Liver (tissue), 8 donors: ENCODE measurements at regions not wholly inside any gene's neighbourhood (a gene's known extent, or its start where the extent isn't known, plus 50 kb on each side); places are given as distances from the start of the nearest gene placed in this dataset.

ENCODE experiments used
- DNase-seq: peaks from one replicate; pipeline ENCODE4 v3.0.0-alpha.2; 2017; ENCODE audit warnings: low spot score
- H3K27ac ChIP-seq, 2 donors: one replicate each; pipeline ENCODE4 v1.7.0; 2013; ENCODE audit warnings: inconsistent platforms in 2 of 2, low read length in 2 of 2, control low read depth in 1 of 2, low read depth in 1 of 2, mild to moderate bottlenecking in 1 of 2
- H3K27me3 ChIP-seq, 4 donors: one replicate each; pipeline versions ENCODE4 v1.6.1 to v1.7.0; 2013; ENCODE audit warnings: low read length in 3 of 4, inconsistent platforms in 1 of 4, mild to moderate bottlenecking in 1 of 4, moderate library complexity in 1 of 4; ENCODE audit not compliant: control insufficient read depth in 4 of 4, insufficient read depth in 4 of 4
- H3K36me3 ChIP-seq, 4 donors: one replicate each; pipeline versions ENCODE4 v1.6.1 to v1.7.0; 2013; ENCODE audit warnings: low read length in 3 of 4, mild to moderate bottlenecking in 3 of 4, low read depth in 1 of 4, moderate library complexity in 1 of 4; ENCODE audit not compliant: control insufficient read depth in 4 of 4, insufficient read depth in 3 of 4
- H3K4me1 ChIP-seq, 4 donors: one replicate each; pipeline versions ENCODE4 v1.6.1 to v1.7.0; 2013; ENCODE audit warnings: low read length in 3 of 4, mild to moderate bottlenecking in 3 of 4, moderate library complexity in 1 of 4; ENCODE audit not compliant: control insufficient read depth in 4 of 4, insufficient read depth in 4 of 4
- H3K4me3 ChIP-seq, 3 donors: one replicate each; pipeline versions ENCODE4 v1.6.1 to v1.7.0; 2013; ENCODE audit warnings: low read length in 3 of 3, control low read depth in 1 of 3, low read depth in 1 of 3, mild to moderate bottlenecking in 1 of 3
- H3K9ac ChIP-seq, 2 donors: one replicate each; pipeline ENCODE4 v1.7.0; 2013; ENCODE audit warnings: low read length in 2 of 2, mild to moderate bottlenecking in 2 of 2, moderate library complexity in 2 of 2, control low read depth in 1 of 2, low read depth in 1 of 2
- H3K9me3 ChIP-seq, 4 donors: one replicate each; pipeline versions ENCODE4 v1.6.1 to v1.7.0; 2013; ENCODE audit warnings: low read length in 3 of 4; ENCODE audit not compliant: control insufficient read depth in 4 of 4
- EGR1 ChIP-seq, 2 donors: IDR thresholded peaks; 2 replicates each; pipeline ENCODE4 v1.6.1; 2016 to 2018; ENCODE audit warnings: antibody characterized with exemption in 2 of 2, low read depth in 2 of 2
- FOXA1 ChIP-seq: IDR thresholded peaks from 2 replicates; pipeline ENCODE4 v1.6.1; 2016; ENCODE audit warnings: antibody characterized with exemption
- FOXA2 ChIP-seq: IDR thresholded peaks from 2 replicates; pipeline ENCODE4 v1.6.1; 2016; ENCODE audit warnings: antibody characterized with exemption
- GABPA ChIP-seq, 2 donors: IDR thresholded peaks in 1 of 2; conservative IDR thresholded peaks in 1 of 2; 2 replicates each; pipeline ENCODE4 v1.6.1; 2016; ENCODE audit warnings: antibody characterized with exemption in 2 of 2, mild to moderate bottlenecking in 1 of 2, moderate library complexity in 1 of 2
- HNF4A ChIP-seq, 2 donors: conservative IDR thresholded peaks; 2 replicates each; pipeline ENCODE4 v1.6.1; 2016; ENCODE audit warnings: antibody characterized with exemption in 2 of 2, mild to moderate bottlenecking in 2 of 2
- HNF4G ChIP-seq: IDR thresholded peaks from 2 replicates; pipeline ENCODE4 v1.6.1; 2016; ENCODE audit warnings: antibody characterized with exemption
- JUND ChIP-seq, 2 donors: IDR thresholded peaks; 2 replicates each; pipeline ENCODE4 v1.6.1; 2016; ENCODE audit warnings: antibody characterized with exemption in 2 of 2
- NR2F2 ChIP-seq: IDR thresholded peaks from 2 replicates; pipeline ENCODE4 v1.6.1; 2016; ENCODE audit warnings: antibody characterized with exemption
- RAD21 ChIP-seq, 2 donors: IDR thresholded peaks; 2 replicates each; pipeline ENCODE4 v1.6.1; 2016; ENCODE audit warnings: antibody characterized with exemption in 2 of 2, mild to moderate bottlenecking in 2 of 2
- RXRA ChIP-seq, 2 donors: IDR thresholded peaks; 2 replicates each; pipeline ENCODE4 v1.6.1; 2017 to 2018; ENCODE audit warnings: antibody characterized with exemption in 2 of 2, mild to moderate bottlenecking in 1 of 2
- SP1 ChIP-seq: IDR thresholded peaks from 2 replicates; pipeline ENCODE4 v1.6.1; 2018; ENCODE audit warnings: antibody characterized with exemption, mild to moderate bottlenecking
- TAF1 ChIP-seq: conservative IDR thresholded peaks from 2 replicates; pipeline ENCODE4 v1.6.1; 2016; ENCODE audit warnings: antibody characterized with exemption, mild to moderate bottlenecking
- YY1 ChIP-seq: IDR thresholded peaks from 2 replicates; pipeline ENCODE4 v1.6.1; 2016; ENCODE audit warnings: antibody characterized with exemption, mild to moderate bottlenecking
- WGBS: extraction: QIAGEN DNeasy Blood & Tissue Kit; methylation state at CpG from one replicate; pipeline ENCODE4 v1.1.7; 2013; 5-methylcytosine and 5-hydroxymethylcytosine counted together
- TF ChIP-seq, protein P1 (sequence below): IDR thresholded peaks from 2 replicates; pipeline ENCODE4 v1.6.1; 2016; ENCODE audit warnings: antibody characterized with exemption
- TF ChIP-seq, protein P2 (sequence below): fragments of 150-350 bp; IDR thresholded peaks from 2 replicates; pipeline ENCODE4 v1.5.1; 2017; ENCODE audit warnings: improper control_type of control experiment, low read depth, low read length; ENCODE audit not compliant: missing input control
- TF ChIP-seq, protein P3 (sequence below): IDR thresholded peaks from 2 replicates; pipeline ENCODE4 v1.6.1; 2016; ENCODE audit warnings: antibody characterized with exemption, mild to moderate bottlenecking
- TF ChIP-seq, protein P4 (sequence below): IDR thresholded peaks from 2 replicates; pipeline ENCODE4 v1.6.1; 2016; ENCODE audit warnings: antibody characterized with exemption
- donor health status: healthy.
- donor health status: healthy.
- donor health status: healthy.
- donor health status: healthy.
- donor health status: healthy.

DNA sequence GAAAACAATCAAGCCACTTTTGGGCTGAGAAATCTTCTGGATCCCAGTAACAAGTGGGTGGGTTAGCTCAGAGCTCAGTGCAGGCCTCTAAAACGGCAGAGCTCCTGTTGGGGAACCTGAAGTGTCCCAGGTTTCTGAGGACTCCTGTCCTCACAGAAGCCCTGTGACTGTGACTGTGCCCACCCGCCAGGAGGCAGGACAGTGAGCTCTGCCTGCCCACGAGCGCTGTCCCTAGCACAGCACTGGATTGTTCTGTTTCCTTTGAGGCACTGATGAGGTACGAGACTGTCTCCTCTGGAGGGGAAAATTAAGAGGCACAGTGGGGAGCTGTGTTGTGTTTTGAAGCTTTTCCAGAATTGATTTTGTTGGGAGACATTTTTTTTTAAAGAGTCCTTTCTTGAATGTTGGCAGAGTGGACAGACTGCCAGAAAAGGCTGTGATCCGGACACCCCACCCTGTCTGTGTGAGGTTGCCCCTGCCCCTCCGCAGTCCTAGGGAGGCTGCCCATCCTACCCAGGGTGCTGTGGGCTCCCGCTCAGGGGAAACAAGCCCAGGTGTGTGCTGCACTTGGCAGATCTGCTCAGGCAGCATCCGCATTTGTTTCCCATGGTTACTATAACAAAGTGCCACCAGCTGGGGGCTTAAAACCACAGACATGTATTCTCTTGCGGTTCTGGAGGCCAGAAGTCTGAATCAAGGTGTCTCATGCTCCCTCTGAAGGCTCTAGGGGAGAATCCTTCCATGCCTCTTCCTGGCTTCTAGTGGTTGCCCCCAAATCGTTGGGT is 66.6 kb upstream of the LARS2 start:
- Histone ChIP-seq H3K36me3 (no peaks in the 10 kb centered on the region), H3K27ac (no peak overlapping the region), H3K9me3 (no peaks in the 10 kb centered on the region), H3K4me1 (no peaks in the 10 kb centered on the region), H3K9ac (no peak overlapping the region), H3K27me3 (no peaks in the 10 kb centered on the region), H3K4me3 (no peak overlapping the region)
- WGBS, result 70% methylated on average over 11 of the region's 11 CpGs
- DNase-seq, result no peak
- TF ChIP-seq RXRA (IDR thresholded peaks at IDR 0.05) (no peak), FOXA2 (no peak), YY1 (no peak), HNF4G (no peak), HNF4A (conservative IDR thresholded peaks at IDR 0.05) (no peak), EGR1 (IDR thresholded peaks at IDR 0.05; ENCODE audit: low read depth in 2 of 2) (no peak), RAD21 (IDR thresholded peaks at IDR 0.05) (no peak), NR2F2 (no peak), JUND (IDR thresholded peaks at IDR 0.05) (no peak), SP1 (no peak), FOXA1 (no peak), GABPA (IDR thresholded peaks at IDR 0.05 in 1 of 2, conservative IDR thresholded peaks at IDR 0.05 in 1 of 2) (no peak)
- TF ChIP-seq, protein P1, sequence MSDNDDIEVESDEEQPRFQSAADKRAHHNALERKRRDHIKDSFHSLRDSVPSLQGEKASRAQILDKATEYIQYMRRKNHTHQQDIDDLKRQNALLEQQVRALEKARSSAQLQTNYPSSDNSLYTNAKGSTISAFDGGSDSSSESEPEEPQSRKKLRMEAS, result no peak
- TF ChIP-seq, protein P2, sequence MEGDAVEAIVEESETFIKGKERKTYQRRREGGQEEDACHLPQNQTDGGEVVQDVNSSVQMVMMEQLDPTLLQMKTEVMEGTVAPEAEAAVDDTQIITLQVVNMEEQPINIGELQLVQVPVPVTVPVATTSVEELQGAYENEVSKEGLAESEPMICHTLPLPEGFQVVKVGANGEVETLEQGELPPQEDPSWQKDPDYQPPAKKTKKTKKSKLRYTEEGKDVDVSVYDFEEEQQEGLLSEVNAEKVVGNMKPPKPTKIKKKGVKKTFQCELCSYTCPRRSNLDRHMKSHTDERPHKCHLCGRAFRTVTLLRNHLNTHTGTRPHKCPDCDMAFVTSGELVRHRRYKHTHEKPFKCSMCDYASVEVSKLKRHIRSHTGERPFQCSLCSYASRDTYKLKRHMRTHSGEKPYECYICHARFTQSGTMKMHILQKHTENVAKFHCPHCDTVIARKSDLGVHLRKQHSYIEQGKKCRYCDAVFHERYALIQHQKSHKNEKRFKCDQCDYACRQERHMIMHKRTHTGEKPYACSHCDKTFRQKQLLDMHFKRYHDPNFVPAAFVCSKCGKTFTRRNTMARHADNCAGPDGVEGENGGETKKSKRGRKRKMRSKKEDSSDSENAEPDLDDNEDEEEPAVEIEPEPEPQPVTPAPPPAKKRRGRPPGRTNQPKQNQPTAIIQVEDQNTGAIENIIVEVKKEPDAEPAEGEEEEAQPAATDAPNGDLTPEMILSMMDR, result no peak
- TF ChIP-seq, protein P3, sequence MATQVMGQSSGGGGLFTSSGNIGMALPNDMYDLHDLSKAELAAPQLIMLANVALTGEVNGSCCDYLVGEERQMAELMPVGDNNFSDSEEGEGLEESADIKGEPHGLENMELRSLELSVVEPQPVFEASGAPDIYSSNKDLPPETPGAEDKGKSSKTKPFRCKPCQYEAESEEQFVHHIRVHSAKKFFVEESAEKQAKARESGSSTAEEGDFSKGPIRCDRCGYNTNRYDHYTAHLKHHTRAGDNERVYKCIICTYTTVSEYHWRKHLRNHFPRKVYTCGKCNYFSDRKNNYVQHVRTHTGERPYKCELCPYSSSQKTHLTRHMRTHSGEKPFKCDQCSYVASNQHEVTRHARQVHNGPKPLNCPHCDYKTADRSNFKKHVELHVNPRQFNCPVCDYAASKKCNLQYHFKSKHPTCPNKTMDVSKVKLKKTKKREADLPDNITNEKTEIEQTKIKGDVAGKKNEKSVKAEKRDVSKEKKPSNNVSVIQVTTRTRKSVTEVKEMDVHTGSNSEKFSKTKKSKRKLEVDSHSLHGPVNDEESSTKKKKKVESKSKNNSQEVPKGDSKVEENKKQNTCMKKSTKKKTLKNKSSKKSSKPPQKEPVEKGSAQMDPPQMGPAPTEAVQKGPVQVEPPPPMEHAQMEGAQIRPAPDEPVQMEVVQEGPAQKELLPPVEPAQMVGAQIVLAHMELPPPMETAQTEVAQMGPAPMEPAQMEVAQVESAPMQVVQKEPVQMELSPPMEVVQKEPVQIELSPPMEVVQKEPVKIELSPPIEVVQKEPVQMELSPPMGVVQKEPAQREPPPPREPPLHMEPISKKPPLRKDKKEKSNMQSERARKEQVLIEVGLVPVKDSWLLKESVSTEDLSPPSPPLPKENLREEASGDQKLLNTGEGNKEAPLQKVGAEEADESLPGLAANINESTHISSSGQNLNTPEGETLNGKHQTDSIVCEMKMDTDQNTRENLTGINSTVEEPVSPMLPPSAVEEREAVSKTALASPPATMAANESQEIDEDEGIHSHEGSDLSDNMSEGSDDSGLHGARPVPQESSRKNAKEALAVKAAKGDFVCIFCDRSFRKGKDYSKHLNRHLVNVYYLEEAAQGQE, result no peak
- TF ChIP-seq, protein P4, sequence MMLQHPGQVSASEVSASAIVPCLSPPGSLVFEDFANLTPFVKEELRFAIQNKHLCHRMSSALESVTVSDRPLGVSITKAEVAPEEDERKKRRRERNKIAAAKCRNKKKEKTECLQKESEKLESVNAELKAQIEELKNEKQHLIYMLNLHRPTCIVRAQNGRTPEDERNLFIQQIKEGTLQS, result no peak

DNA sequence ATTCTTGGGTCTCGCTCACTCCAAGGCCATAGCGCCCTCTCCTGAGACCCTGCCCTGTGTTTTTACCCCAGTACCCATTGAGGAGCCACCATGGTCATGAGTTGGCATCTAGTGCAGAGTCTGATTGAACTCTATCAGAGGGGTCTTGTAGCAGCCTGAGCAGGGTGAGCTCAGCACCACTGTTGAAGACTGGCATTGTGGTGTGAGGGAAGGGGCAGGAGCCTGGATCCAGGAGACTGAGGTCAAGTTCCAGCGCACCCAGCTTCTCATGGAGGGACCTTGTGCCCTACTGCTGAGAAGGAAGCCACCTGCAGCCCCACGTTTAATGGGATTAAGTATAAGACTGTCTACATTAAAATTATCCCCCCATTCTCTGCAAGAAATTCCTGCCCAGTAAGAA is 65.8 kb upstream of the LARS2 start:
- TF ChIP-seq, protein P1, result no peak
- no peak for TF ChIP-seq SP1
- TF ChIP-seq, protein P3, result no peak
- TF ChIP-seq RAD21 (IDR thresholded peaks at IDR 0.05), result no peak
- no peak for TF ChIP-seq FOXA1
- TF ChIP-seq HNF4G, result no peak
- TF ChIP-seq NR2F2, result no peak
- no peak for TF ChIP-seq TAF1
- TF ChIP-seq JUND (IDR thresholded peaks at IDR 0.05), result no peak
- no peak for TF ChIP-seq GABPA (IDR thresholded peaks at IDR 0.05 in 1 of 2, conservative IDR thresholded peaks at IDR 0.05 in 1 of 2)
- no peak for TF ChIP-seq FOXA2
- no peak for TF ChIP-seq HNF4A (conservative IDR thresholded peaks at IDR 0.05)
- no peak for TF ChIP-seq YY1
- TF ChIP-seq, protein P2, result no peak
- no peak for TF ChIP-seq RXRA (IDR thresholded peaks at IDR 0.05)
- no peak for TF ChIP-seq EGR1 (IDR thresholded peaks at IDR 0.05; ENCODE audit: low read depth in 2 of 2)
- Histone ChIP-seq H3K9ac (no peak overlapping the region), H3K27ac (no peak overlapping the region), H3K4me1 (no peaks in the 10 kb centered on the region), H3K9me3 (no peaks in the 10 kb centered on the region), H3K36me3 (no peaks in the 10 kb centered on the region), H3K4me3 (no peak overlapping the region), H3K27me3 (no peaks in the 10 kb centered on the region)
- WGBS, result 86% methylated on average over 4 of the region's 4 CpGs
- DNase-seq, result no peak
